HCT116 (cell line): ENCODE measurements at regions not wholly inside any gene's neighbourhood (a gene's known extent, or its start where the extent isn't known, plus 50 kb on each side); places are given as distances from the start of the nearest gene placed in this dataset.

Source experiments
- ATF3 ChIP-seq: IDR thresholded peaks from 2 replicates; pipeline ENCODE4 v1.6.1; 2012
- CEBPB ChIP-seq: IDR thresholded peaks from 2 replicates; pipeline ENCODE4 v1.6.1; 2012; ENCODE audit warnings: low read depth
- CTCF ChIP-seq, 3 experiments: fragments of 200-600 bp in 1 of 3; sonication (generic) in 1 of 3; IDR thresholded peaks in 2 of 3; conservative IDR thresholded peaks in 1 of 3; 2 replicates each; pipeline ENCODE4 v1.5.1; 2012 to 2017; ENCODE audit warnings: low read depth in 2 of 3, low read length in 2 of 3, antibody characterized with exemption in 1 of 3, borderline replicate concordance in 1 of 3, control low read depth in 1 of 3, mild to moderate bottlenecking in 1 of 3, mixed read lengths in 1 of 3, mixed run types in 1 of 3, moderate library complexity in 1 of 3; ENCODE audit not compliant: insufficient read depth in 1 of 3
- EZH2 ChIP-seq: fragments of 200-600 bp; sonication (generic); IDR thresholded peaks from 2 replicates; pipeline ENCODE4 v1.6.1; 2017; ENCODE audit warnings: antibody characterized with exemption, mixed run types
- EZH2phosphoT487 ChIP-seq: fragments of 200-600 bp; IDR thresholded peaks from 2 replicates; pipeline ENCODE4 v1.6.1; 2018; ENCODE audit warnings: antibody characterized with exemption, borderline replicate concordance
- POLR2A ChIP-seq: IDR thresholded peaks from 2 replicates; pipeline ENCODE4 v1.7.0; 2011; ENCODE audit warnings: borderline replicate concordance; ENCODE audit not compliant: insufficient read depth, insufficient read length; ENCODE audit errors: extremely low read depth
- POLR2AphosphoS5 ChIP-seq: IDR thresholded peaks from 2 replicates; pipeline ENCODE4 v1.6.1; 2011; ENCODE audit warnings: mild to moderate bottlenecking, low read depth, low read length, moderate library complexity
- RAD21 ChIP-seq: IDR thresholded peaks from 2 replicates; pipeline ENCODE4 v1.6.1; 2012; ENCODE audit warnings: low read depth, mild to moderate bottlenecking
- SIN3A ChIP-seq: IDR thresholded peaks from 2 replicates; pipeline ENCODE4 v1.6.1; 2012; ENCODE audit warnings: low read depth
- SP1 ChIP-seq: IDR thresholded peaks from 2 replicates; pipeline ENCODE4 v1.6.1; 2012; ENCODE audit warnings: low read depth
- YY1 ChIP-seq: IDR thresholded peaks from 2 replicates; pipeline ENCODE4 v1.6.1; 2011; ENCODE audit warnings: low read length, low read depth, moderate library complexity, mild to moderate bottlenecking; ENCODE audit not compliant: insufficient replicate concordance; ENCODE audit errors: extremely low read depth
- ZFX ChIP-seq: fragments of 450-650 bp; IDR thresholded peaks from 2 replicates; pipeline ENCODE4 v1.6.1; 2017
- ZNF274 ChIP-seq: fragments of 200-500 bp; sonication (Bioruptor generic); IDR thresholded peaks from 2 replicates; pipeline ENCODE4 v1.6.1; 2014; ENCODE audit warnings: mild to moderate bottlenecking, low read depth, low read length, inconsistent platforms

- TF ChIP-seq CTCF (IDR thresholded peaks at IDR 0.05 in 2 of 3, conservative IDR thresholded peaks at IDR 0.05 in 1 of 3; ENCODE audit: borderline replicate concordance in 1 of 3, insufficient read depth in 1 of 3, low read depth in 2 of 3, low read length in 2 of 3): no peak
- TF ChIP-seq SP1: no peak
- no peak for TF ChIP-seq EZH2
- TF ChIP-seq YY1: no peak
- TF ChIP-seq ZFX: no peak
- TF ChIP-seq POLR2AphosphoS5: no peak
- no peak for TF ChIP-seq ZNF274
- no peak for TF ChIP-seq EZH2phosphoT487
- no peak for TF ChIP-seq POLR2A
- no peak for TF ChIP-seq RAD21
- TF ChIP-seq CEBPB: no peak
- no peak for TF ChIP-seq ATF3
- TF ChIP-seq SIN3A: no peak
Observed at GRCh38 chr18:78687736-78688135, 291.9 kb upstream of the SALL3 start.
